Transverse colon (tissue), 4 donors: ENCODE measurements at regions not wholly inside any gene's neighbourhood (a gene's known extent, or its start where the extent isn't known, plus 50 kb on each side); places are given as distances from the start of the nearest gene placed in this dataset.

Source experiments
- DNase-seq: peaks from one replicate; pipeline ENCODE4 v3.0.0-alpha.2; 2019
- H3K27ac ChIP-seq, 4 donors: fragments of 200-600 bp; sonication (generic); 2 replicates each; pipeline ENCODE4 v1.5.1; 2016 to 2018; ENCODE audit warnings: inconsistent platforms in 4 of 4
- H3K27me3 ChIP-seq: fragments of 200-600 bp; sonication (generic); 2 replicates; pipeline ENCODE4 v1.5.1; 2017; ENCODE audit warnings: inconsistent platforms
- H3K36me3 ChIP-seq, 4 donors: fragments of 200-600 bp; sonication (generic); 2 replicates each; pipeline ENCODE4 v1.5.1; 2017 to 2019; ENCODE audit warnings: inconsistent platforms in 4 of 4
- H3K4me1 ChIP-seq, 4 donors: fragments of 200-600 bp; sonication (generic); 2 replicates each; pipeline ENCODE4 v1.5.1; 2017 to 2020; ENCODE audit warnings: inconsistent platforms in 4 of 4
- H3K4me3 ChIP-seq, 4 donors: fragments of 200-600 bp; sonication (generic); 1 replicate in 1 of 4; 2 replicates in 3 of 4; pipeline versions ENCODE4 v1.5.1 to v1.6.1; 2017 to 2019; ENCODE audit warnings: inconsistent platforms in 4 of 4
- H3K9me3 ChIP-seq, 2 donors: fragments of 200-600 bp; sonication (generic); 2 replicates each; pipeline ENCODE4 v1.5.1; 2017 to 2019; ENCODE audit warnings: inconsistent platforms in 2 of 2
- CTCF ChIP-seq, 5 experiments: fragments of 200-600 bp in 3 of 5; fragments of 450-650 bp in 2 of 5; sonication (generic) in 3 of 5; IDR thresholded peaks; 1 replicate in 2 of 5; 2 replicates in 3 of 5; pipeline ENCODE4 v1.5.1; 2016 to 2017; ENCODE audit warnings: antibody characterized with exemption in 5 of 5, inconsistent platforms in 3 of 5, mild to moderate bottlenecking in 2 of 5, moderate library complexity in 1 of 5
- EP300 ChIP-seq: sonication (generic); formaldehyde crosslinking; IDR thresholded peaks from one replicate; pipeline ENCODE4 v1.6.1; 2017; ENCODE audit warnings: antibody characterized with exemption, low read depth
- POLR2A ChIP-seq: fragments of 450-650 bp; IDR thresholded peaks from one replicate; pipeline ENCODE4 v1.6.1; 2016; ENCODE audit warnings: antibody characterized with exemption, mild to moderate bottlenecking, moderate library complexity
- POLR2AphosphoS5 ChIP-seq, 3 donors: sonication (generic); formaldehyde crosslinking; IDR thresholded peaks; one replicate each; pipeline ENCODE4 v1.6.1; 2016; ENCODE audit warnings: antibody characterized with exemption in 3 of 3
- WGBS, 2 donors: methylation state at CpG; one replicate each; pipeline ENCODE4 v1.1.5; 2018; ENCODE audit warnings: low coverage in 1 of 2; 5-methylcytosine and 5-hydroxymethylcytosine counted together
- in situ Hi-C, 4 donors: fragments of 200-750 bp; cut with MboI; loops; one replicate each; pipeline versions ENCODE4 v1.15.0 to v1.15.1; 2017; ENCODE audit warnings: low sequenced_read_pairs in 3 of 4, low pct_ligation_motif_present in 1 of 4, low pct_unique_long_range_greater_than_20kb in 1 of 4
- intact Hi-C: fragments of 100-400 bp; cut with DNase I; formaldehyde crosslinking; loops from one replicate; pipeline ENCODE4 v1.15.1; 2023; ENCODE audit warnings: low total_unique reads

GRCh38 chr11:90656171-90656570, 433.3 kb upstream of the CHORDC1 start:
- TF ChIP-seq CTCF (IDR thresholded peaks at IDR 0.05) (no peak), POLR2A (no peak), EP300 (no peak), POLR2AphosphoS5 (IDR thresholded peaks at IDR 0.05) (no peak)
- Histone ChIP-seq H3K4me3 (no peak overlapping the region), H3K27ac (no peak overlapping the region), H3K27me3 (no peaks in the 10 kb centered on the region), H3K9me3 (no peaks in the 10 kb centered on the region), H3K36me3 (no peaks in the 10 kb centered on the region), H3K4me1 (no peaks in the 10 kb centered on the region)
- no peak for DNase-seq
- in situ Hi-C loops: no loop called here
- intact Hi-C loops: no loop called here
- WGBS, 2 donors: 67 to 76% methylated on average over 1 to 2 of the region's 2 CpGs

DNA sequence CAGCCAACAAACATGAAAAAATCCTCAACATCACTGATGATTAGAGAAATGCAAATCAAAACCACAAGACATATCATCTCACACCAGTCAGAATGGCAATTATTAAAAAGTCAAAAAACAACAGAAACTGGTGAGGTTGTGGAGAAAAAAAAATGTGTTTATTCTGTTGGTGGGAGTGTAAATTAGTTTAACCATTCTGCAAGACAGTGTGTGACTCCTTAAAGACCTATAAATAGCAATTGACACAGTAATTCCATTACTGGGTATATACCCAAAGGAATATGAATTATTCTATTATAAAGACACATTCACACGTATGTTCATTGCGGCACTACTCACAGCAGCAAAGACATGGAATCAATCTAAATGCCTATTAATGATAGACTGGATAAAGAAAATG, 427.3 kb upstream of the CHORDC1 start:
- in situ Hi-C loops (no loop called here), intact Hi-C loops (no loop called here)
- WGBS, 2 donors: 90 to 95% methylated on average over 2 of the region's 2 CpGs
- Histone ChIP-seq H3K27me3 (no peaks in the 10 kb centered on the region), H3K9me3 (no peaks in the 10 kb centered on the region), H3K36me3 (no peaks in the 10 kb centered on the region), H3K4me1 (no peaks in the 10 kb centered on the region), H3K27ac (no peak overlapping the region), H3K4me3 (no peak overlapping the region)
- no peak for DNase-seq
- TF ChIP-seq EP300: no peak
- TF ChIP-seq POLR2A: no peak
- no peak for TF ChIP-seq POLR2AphosphoS5 (IDR thresholded peaks at IDR 0.05)
- no peak for TF ChIP-seq CTCF (IDR thresholded peaks at IDR 0.05)

DNA sequence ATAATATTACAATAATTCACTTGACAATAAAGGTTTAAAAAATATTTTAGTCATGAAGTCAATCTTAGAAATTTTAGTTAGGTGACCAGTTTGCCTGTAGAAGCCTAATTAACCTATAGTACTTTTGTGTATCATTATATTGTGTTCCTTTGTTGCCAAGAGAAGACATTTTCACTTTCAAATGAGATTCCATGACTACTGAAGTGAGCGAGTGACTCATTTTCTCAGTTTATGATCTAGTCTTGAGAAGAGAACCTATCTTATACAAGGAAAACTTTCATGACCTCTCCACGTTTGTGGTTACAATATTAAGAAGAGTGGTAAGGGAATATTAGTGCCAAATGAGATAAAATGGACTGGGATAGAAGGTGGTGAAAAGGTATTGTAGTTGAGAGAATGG, 423.9 kb upstream of the CHORDC1 start:
- Histone ChIP-seq H3K36me3 (no peaks in the 10 kb centered on the region), H3K9me3 (no peaks in the 10 kb centered on the region), H3K27ac (no peak overlapping the region), H3K4me1 (no peaks in the 10 kb centered on the region), H3K4me3 (no peak overlapping the region), H3K27me3 (no peaks in the 10 kb centered on the region)
- intact Hi-C loops: no loop called here
- in situ Hi-C loops: no loop called here
- WGBS, 2 donors: 54 to 74% methylated on average over 2 of the region's 2 CpGs
- TF ChIP-seq POLR2AphosphoS5 (IDR thresholded peaks at IDR 0.05) (no peak), POLR2A (no peak), CTCF (IDR thresholded peaks at IDR 0.05) (no peak)
- DNase-seq: no peak

DNA sequence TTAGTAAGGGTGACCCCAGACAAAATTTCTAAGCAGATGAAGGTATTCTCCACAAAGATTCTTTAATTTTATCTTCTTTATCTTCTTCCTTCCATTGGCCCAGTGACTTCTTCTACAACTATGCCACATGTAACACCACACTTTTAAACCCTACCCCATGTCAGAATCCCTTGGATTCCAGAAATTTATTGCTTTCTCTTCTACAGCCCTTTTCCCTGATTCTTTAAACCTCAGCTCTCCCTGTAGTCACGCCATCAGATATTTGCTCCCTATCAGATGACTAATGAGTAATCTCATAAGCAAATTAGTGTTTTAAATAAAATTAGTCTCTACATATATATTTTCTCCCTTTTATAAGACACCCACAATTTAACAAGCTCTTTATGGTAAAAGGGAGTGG, 423.4 kb upstream of the CHORDC1 start:
- no peaks in the 10 kb centered on the region for H3K9me3 ChIP-seq
- in situ Hi-C loops: no loop called here
- no peak for DNase-seq
- WGBS, 2 donors: 50 to 78% methylated on average over 1 of the region's 1 CpG
- H3K27ac ChIP-seq: no peak overlapping the region
- H3K4me1 ChIP-seq: no peaks in the 10 kb centered on the region
- no peak overlapping the region for H3K4me3 ChIP-seq
- intact Hi-C loops: no loop called here
- no peaks in the 10 kb centered on the region for H3K27me3 ChIP-seq
- no peak for TF ChIP-seq POLR2AphosphoS5 (IDR thresholded peaks at IDR 0.05)
- no peak for TF ChIP-seq POLR2A
- no peak for TF ChIP-seq CTCF (IDR thresholded peaks at IDR 0.05)
- no peak for TF ChIP-seq EP300
- no peaks in the 10 kb centered on the region for H3K36me3 ChIP-seq
